ENCODE measurements at regions not wholly inside any gene's neighbourhood (a gene's known extent, or its start where the extent isn't known, plus 50 kb on each side); places are given as distances from the start of the nearest gene placed in this dataset.

DNA sequence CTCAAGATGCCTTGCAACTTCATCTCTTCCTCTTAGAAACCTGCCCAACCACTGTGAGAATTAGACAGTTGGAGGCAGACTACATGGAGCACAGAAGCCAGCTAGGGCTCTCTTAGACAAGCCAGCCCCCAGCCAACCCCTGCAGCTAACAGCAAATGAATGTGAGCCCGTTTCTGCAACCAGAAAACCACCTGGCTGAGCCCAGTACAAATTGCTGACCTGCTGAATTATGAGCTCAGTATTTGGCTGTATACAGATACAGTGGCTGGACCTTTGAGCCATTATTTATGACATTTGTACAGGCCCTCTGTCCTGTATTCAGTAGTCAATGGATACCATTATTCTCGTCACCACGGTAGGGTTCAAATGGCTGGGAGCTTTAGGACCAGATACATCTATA is 112.9 kb downstream of the TBX5 start:
- H3K4me1 ChIP-seq = no peaks in the 10 kb centered on the region
- no peaks in the 10 kb centered on the region for H3K36me3 ChIP-seq
- TF ChIP-seq, protein P1, sequence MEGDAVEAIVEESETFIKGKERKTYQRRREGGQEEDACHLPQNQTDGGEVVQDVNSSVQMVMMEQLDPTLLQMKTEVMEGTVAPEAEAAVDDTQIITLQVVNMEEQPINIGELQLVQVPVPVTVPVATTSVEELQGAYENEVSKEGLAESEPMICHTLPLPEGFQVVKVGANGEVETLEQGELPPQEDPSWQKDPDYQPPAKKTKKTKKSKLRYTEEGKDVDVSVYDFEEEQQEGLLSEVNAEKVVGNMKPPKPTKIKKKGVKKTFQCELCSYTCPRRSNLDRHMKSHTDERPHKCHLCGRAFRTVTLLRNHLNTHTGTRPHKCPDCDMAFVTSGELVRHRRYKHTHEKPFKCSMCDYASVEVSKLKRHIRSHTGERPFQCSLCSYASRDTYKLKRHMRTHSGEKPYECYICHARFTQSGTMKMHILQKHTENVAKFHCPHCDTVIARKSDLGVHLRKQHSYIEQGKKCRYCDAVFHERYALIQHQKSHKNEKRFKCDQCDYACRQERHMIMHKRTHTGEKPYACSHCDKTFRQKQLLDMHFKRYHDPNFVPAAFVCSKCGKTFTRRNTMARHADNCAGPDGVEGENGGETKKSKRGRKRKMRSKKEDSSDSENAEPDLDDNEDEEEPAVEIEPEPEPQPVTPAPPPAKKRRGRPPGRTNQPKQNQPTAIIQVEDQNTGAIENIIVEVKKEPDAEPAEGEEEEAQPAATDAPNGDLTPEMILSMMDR (IDR thresholded peaks at IDR 0.05) = no peak
- no peak for TF ChIP-seq POLR2A (IDR thresholded peaks at IDR 0.05)
- peaks cover 0 to 16% (median 6%) of the 10 kb centered on the region in 12 donors for H3K9me3 ChIP-seq
- WGBS, 4 donors = 73 to 82% (median 78%) methylated on average over 3 of the region's 3 CpGs
- intact Hi-C loops (cut with DNase I) = no loop called here
- H3K27me3 ChIP-seq = no peaks in the 10 kb centered on the region
- ATAC-seq = no peak
- DNase-seq = no peak
- no peak overlapping the region for H3K27ac ChIP-seq
- no peak overlapping the region for H3K4me3 ChIP-seq

DNA sequence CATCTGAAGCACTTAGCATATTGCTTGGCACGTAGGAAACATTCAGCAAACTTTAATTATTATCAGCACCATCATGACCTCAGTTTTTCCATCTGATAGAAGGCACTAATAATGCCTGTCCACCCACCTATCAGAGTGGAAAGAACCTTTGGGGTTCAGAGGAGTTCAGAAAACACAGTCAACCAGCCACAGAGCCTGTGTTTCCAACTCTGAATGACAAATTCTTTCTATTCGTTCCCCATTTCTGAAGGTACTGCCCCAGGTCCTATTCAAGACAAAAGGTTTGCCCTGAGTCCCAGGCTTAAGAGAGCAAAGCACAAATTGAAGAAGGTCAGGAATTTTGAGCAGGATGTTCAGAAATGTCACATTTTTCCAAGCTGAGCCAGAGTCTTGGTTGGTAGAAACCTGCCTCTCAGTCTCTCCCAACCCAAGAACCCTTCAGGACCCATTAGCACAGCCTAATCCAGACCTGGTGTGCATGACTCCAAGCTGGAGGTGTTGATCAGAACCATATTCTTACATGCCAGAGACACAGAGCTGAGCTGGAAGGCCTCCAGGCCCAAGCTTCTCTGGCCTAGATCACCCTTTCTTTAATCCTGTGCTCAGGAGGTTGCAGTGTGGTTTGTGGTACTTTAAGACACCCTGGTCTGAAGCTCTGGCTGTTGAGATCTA is 114.4 kb downstream of the TBX5 start:
- WGBS, 4 donors = 71 to 86% (median 81%) methylated on average over 2 of the region's 2 CpGs
- peaks cover 0 to 12% (median 6%) of the 10 kb centered on the region in 12 donors for H3K9me3 ChIP-seq
- no peaks in the 10 kb centered on the region for H3K36me3 ChIP-seq
- intact Hi-C loops (cut with DNase I) = no loop called here
- H3K27me3 ChIP-seq = no peaks in the 10 kb centered on the region
- DNase-seq (no peak), ATAC-seq (no peak)
- H3K4me3 ChIP-seq = no peak overlapping the region
- TF ChIP-seq, protein P1 (IDR thresholded peaks at IDR 0.05) = no peak
- no peak for TF ChIP-seq POLR2A (IDR thresholded peaks at IDR 0.05)
- no peaks in the 10 kb centered on the region for H3K4me1 ChIP-seq
- H3K27ac ChIP-seq = no peak overlapping the region

DNA sequence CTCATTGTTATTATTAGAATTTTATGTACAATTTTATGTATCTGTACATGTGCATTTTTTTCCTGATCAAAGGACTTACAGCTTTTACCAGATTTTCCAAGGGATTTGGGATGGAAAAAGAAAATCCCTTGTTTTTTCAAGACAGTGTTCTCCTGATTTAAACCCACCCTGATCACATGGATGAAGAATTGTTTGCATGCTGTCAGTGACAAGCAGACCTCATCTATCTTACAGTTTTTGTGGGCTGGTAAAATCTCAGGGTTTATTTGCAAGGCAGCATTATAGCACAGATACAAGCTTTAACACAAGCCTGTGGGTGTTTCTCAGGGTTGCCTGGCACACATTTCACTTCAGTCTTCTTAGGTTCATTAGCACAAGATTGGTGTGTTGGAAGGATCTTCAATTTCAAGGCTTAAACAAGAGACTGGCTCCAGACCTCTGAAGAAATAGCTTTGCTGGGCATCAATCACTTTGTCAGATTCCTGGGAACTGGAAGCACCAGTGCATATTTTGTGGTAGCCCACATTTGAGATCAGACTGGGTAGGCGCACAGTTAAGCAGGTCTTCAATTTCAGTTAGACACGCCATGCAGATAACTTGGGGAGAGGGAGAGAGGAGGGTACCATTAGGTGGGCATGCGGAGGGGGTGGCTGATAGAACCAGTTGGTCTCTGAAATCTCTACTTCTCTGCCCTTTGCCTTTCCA is 118.0 kb downstream of the TBX5 start:
- ATAC-seq = no peak
- peaks cover 0 to 7% (median 2%) of the 10 kb centered on the region in 12 donors for H3K9me3 ChIP-seq
- H3K27me3 ChIP-seq = no peaks in the 10 kb centered on the region
- DNase-seq = no peak
- no peaks in the 10 kb centered on the region for H3K36me3 ChIP-seq
- TF ChIP-seq, protein P1 (IDR thresholded peaks at IDR 0.05) = no peak
- TF ChIP-seq POLR2A (IDR thresholded peaks at IDR 0.05) = no peak
- 72 to 78% (median 76%) methylated on average over 3 of the region's 3 CpGs for WGBS, 4 donors
- no peak overlapping the region for H3K4me3 ChIP-seq
- no peaks in the 10 kb centered on the region for H3K4me1 ChIP-seq
- no peak overlapping the region for H3K27ac ChIP-seq
- intact Hi-C loops (cut with DNase I) = no loop called here

DNA sequence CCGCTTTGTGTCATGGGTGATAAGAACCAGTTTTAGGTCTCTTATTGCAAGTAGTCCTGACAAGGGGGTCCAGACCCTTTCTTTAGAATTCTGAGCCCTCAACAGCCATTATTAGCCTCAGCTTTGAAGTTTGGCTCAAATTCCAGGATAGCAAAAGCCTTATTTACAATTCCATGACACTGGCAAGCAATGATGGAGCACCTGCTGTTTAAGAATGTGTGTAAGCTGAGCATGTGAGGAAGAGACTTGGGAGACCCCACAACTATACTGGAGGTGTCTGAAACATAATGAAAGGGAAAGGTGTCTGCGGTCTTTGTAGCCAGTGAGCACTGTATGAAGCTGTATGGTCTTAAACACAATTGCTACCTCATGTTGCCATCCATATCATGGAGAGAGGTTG is 119.8 kb downstream of the TBX5 start:
- WGBS, 4 donors = 80 to 89% (median 85%) methylated on average over 2 of the region's 2 CpGs
- ATAC-seq = no peak
- H3K27ac ChIP-seq = no peak overlapping the region
- H3K27me3 ChIP-seq = no peaks in the 10 kb centered on the region
- TF ChIP-seq POLR2A (IDR thresholded peaks at IDR 0.05) = no peak
- TF ChIP-seq, protein P1 (IDR thresholded peaks at IDR 0.05) = no peak
- no peak overlapping the region for H3K4me3 ChIP-seq
- no peak for DNase-seq
- H3K36me3 ChIP-seq = no peaks in the 10 kb centered on the region
- no peaks in the 10 kb centered on the region for H3K4me1 ChIP-seq
- no peaks in the 10 kb centered on the region for H3K9me3 ChIP-seq
- intact Hi-C loops (cut with DNase I) = no loop called here

Measured in heart left ventricle (tissue), 16 donors.